T-helper 1 cell (primary cell): ENCODE measurements at regions not wholly inside any gene's neighbourhood (a gene's known extent, or its start where the extent isn't known, plus 50 kb on each side); places are given as distances from the start of the nearest gene placed in this dataset.
"Not testable (repeated sequence)": the region's sequence is repeated elsewhere in the genome, so short reads cannot be mapped to it uniquely, and the experiment has no call there.

Source experiments
- DNase-seq, 5 donors: peaks; one replicate each; pipeline ENCODE4 v3.0.0-alpha.2; 2012 to 2020

GRCh38 chr5:66234241-66234640 is 90.1 kb downstream of the SREK1 start:
- DNase-seq = no peak

- DNase-seq = no peak
These were observed 94.3 kb downstream of the SREK1 start for GRCh38 chr5:66238435-66238834.

DNA sequence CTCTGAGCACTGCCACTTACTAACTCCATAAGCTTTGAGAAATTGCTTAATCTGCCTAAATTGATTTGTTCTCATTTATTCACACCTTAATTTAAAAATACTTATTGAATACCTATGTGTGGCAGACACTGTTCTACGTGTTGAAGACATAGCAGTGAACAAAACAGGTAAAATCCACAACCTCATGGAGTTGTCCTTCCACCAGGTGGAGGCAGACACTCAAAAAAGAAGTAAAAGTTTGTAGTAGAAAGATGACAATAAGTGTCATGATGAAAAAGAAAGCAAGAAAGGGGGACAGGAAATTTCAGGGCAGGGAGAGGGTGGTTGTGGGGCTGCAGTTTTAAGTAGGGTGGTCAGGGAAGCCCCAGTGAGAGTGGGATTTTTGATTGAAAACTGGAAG is 94.9 kb downstream of the SREK1 start:
- DNase-seq = no peak

- DNase-seq = no peak
These were observed 97.2 kb downstream of the SREK1 start for GRCh38 chr5:66241136-66241825.

- no peak for DNase-seq
These were observed 98.1 kb downstream of the SREK1 start for GRCh38 chr5:66242050-66242715.

- DNase-seq = no peak
These were observed 102.5 kb downstream of the SREK1 start for GRCh38 chr5:66246608-66247007.

- no peak for DNase-seq
These were observed 103.3 kb downstream of the SREK1 start for GRCh38 chr5:66247176-66247960.

- no peak for DNase-seq
These were observed 104.8 kb downstream of the SREK1 start for GRCh38 chr5:66248874-66249273.

DNA sequence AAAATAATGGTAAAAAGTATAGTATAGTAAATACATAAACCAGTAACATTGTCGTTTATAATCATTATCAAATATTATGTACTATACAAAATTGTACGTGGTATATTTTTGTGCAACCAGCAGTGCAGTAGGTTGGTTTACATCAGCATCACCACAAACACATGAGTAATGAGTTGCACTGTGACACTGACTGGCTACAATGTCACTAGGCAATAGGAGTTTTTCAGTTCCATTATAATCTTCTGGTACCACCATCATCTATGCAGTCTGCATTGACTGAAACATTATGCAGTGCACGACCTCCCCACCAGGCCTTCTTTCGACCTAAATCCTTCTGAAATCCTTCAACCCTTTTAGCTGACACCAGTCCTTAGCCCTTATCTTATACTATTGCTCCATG is 105.8 kb downstream of the SREK1 start:
- DNase-seq = no peak

GRCh38 chr5:66252849-66253248 is 108.7 kb downstream of the SREK1 start:
- DNase-seq = no peak

DNA sequence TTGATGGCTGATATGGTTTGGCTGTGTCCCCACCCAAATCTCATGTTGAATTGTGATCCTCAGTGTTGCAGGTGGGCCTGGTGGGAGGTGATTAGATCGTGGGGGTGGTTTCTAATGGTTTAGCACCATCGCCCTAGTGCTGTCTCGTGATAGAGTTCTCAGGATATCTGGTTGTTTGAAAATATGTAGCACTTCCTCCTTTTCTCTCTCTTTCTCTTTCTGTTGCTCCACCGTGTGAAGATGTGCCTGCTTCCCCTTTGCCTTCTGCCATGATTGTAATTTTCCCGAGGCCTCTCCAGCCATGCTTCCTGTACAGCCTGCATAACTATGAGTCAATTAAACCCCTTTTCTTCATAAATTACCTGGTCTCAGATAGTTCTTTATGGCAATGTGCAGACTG is 111.6 kb downstream of the SREK1 start:
- no peak for DNase-seq

DNA sequence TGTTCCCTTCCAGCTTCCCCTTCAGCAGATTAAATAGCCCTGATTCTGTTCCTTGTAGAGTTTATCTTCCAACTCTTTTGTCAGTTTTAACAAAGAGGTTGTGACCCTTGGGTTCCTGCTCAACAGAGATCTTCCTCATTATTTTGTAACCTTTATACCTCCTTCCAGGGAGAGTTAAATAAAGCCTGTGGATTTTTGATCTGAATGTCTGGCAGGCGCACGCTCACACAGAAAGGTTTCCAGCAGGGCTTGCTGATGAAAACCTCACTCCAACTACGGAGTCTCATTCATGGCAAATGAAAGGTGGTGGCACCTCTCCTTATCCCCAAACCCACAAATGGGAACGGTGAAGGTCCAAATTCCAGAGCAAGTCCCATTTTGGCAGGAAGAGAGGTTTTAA is 129.0 kb downstream of the SREK1 start:
- no peak for DNase-seq

DNA sequence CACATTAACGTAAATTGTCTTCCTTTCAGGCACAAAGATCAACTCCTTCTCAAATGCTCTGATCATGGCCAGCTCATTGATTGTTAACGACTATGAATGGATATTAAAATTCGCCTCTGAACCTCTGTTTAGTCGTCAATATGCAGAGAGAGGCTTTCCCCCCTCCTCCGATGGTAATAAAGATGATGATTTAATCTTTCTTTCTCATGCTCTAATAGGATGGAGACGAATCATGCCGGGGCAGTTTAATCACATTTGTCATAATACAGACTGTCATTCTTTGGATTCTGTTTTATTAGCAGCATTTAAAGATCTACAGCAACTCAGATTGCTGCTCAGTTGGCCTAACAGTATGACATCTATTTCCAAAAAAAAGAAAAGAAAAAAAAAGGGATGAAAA is 132.9 kb downstream of the SREK1 start:
- DNase-seq = no peak

GRCh38 chr5:66277981-66278380 is 133.9 kb downstream of the SREK1 start:
- DNase-seq = no peak

GRCh38 chr5:66281294-66281693 is 137.2 kb downstream of the SREK1 start:
- DNase-seq = no peak

DNA sequence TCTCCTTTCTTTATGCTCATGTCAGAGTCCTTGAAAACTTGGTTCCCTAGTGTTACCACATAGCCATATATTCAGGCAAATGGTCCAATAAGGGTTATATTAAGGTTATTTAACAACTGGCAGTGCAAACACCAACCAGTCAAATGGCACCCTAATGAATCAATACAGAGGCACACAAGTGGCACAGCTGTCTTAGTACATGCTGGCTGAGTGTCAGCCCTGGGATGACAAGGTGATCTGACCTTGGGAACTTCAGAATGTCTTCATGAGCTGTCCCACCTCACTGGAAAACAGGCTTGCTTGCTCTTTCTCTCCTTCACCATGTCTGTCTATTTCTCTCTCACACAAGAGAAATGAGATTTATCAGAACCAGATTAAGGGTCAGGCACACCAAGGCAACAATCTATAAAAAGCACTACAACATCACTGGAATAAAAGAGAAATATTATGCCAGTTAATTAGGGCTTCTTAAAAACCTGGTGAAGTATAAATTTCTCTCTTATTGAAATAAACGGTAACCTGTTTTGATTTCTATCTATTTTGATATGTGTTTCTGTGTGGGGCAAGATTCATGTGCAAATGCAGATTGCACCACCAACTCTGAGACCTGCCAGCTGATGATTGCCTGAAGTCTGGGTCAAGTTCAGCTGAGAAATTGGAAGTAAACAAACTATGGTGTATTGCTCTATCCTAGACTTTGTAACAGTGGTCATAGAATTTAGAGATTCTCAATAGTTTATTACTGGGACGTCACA is 140.7 kb downstream of the SREK1 start:
- DNase-seq = no peak

GRCh38 chr5:66285343-66285922 is 141.3 kb downstream of the SREK1 start:
- DNase-seq = no peak

DNA sequence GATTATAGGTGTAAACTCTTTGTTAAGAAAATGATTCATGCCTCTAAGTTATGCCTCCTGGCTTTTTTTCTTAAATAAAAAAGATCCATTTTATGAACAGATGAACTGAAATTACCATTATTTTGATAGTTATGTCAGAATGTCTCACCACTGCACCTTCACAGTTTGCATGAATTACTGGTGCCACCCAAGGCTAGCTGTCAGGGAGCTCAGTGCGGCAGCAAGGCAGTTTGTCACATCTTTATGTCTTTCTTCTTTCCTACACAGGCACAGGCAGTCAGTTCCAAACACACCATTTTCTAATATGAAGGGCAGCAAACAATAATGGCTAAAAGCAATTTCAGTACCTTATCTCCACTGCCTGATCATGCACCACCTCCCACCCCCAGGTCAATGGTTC is 147.7 kb downstream of the SREK1 start:
- DNase-seq = no peak

DNA sequence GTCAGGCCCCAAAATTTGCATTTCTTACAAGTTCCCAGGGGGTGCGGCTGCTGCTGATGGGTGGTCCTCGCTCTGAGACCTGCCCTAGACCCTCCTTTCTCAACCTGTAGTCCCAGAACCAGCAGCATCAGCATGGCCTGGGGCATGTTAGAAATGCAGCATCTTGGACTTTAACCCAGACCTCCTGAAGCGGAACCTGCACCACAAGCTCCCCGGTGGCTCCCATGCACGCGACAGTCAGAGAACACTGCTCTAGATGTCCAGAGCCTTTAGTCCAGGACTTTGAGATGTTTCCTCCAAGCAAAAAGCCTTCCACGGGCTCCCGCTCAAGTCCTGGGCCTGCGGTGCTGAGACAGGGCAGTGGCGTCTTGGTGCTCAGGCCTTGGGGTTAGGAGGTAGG is 149.8 kb downstream of the SREK1 start:
- not testable (repeated sequence) for DNase-seq

DNA sequence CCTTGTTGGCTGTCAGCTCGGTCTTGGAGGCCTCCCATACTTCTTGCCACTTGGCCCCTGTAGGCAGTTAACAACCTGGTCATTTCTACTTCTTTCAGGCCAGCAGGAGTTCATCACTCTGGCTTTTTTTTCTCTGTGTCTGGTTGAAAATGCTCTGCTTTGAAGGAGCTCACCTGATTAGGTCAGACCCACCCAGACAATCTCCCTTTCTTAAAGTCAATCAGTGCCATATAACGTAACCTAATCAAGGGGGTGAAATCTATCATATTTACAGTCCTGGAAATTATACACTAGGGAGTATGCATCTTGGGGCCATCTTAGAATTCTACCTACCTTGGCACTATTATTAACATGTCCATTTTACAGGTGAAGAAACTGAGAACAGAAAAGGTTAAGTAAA is 155.4 kb downstream of the SREK1 start:
- no peak for DNase-seq

DNA sequence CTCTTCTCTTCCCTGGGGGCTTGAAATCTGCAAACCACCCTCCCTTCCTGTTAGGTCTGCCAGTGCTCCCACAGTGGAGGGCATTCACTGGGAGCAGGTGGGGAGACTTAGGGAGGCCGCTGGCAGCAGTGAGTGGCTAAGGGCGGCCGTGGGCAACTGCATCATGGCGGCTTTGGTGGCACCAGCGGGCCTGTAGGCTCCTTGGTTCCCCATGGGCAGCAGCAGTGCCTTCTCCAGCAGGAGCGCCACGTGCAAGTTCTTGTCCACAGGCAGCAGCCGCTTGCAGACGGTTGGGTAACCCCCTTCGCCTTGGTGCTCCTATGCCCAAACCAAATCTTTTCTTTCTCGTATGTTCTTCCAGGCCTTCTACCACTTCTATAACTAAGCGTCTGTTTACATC is 158.2 kb downstream of the SREK1 start:
- DNase-seq = no peak

- peak in 2 of 5 donors; percentile 10 to 37 for DNase-seq
These were observed 162.2 kb downstream of the SREK1 start for GRCh38 chr5:66306105-66306843.
